Smooth muscle cell (in vitro differentiated cells): ENCODE measurements at regions not wholly inside any gene's neighbourhood (a gene's known extent, or its start where the extent isn't known, plus 50 kb on each side); places are given as distances from the start of the nearest gene placed in this dataset.

Experiments used
- DNase-seq: peaks from one replicate; lab custom pipeline; 2025; ENCODE audit not compliant: unreplicated experiment; lab: John Stamatoyannopoulos, UW
- H2AFZ ChIP-seq: fragments of 200-600 bp; sonication (generic); 2 replicates; pipeline ENCODE4 v1.6.0; 2016; ENCODE audit warnings: antibody characterized with exemption, low read depth, mild to moderate bottlenecking
- H3F3A ChIP-seq: fragments of 200-600 bp; sonication (generic); 2 replicates; pipeline ENCODE4 v1.6.0; 2017; ENCODE audit warnings: antibody characterized with exemption, low read depth
- H3K27ac ChIP-seq: fragments of 200-600 bp; sonication (generic); 2 replicates; pipeline ENCODE4 v1.5.1; 2016; ENCODE audit warnings: low read depth, mild to moderate bottlenecking
- H3K27me3 ChIP-seq: fragments of 200-600 bp; sonication (generic); 2 replicates; pipeline ENCODE4 v1.6.1; 2016; ENCODE audit warnings: low read depth, mild to moderate bottlenecking
- H3K36me3 ChIP-seq: fragments of 200-600 bp; sonication (generic); 2 replicates; pipeline ENCODE4 v1.5.1; 2016; ENCODE audit warnings: low read depth
- H3K4me1 ChIP-seq: fragments of 200-600 bp; sonication (generic); 2 replicates; pipeline ENCODE4 v1.5.1; 2016; ENCODE audit warnings: low read depth
- H3K4me2 ChIP-seq: fragments of 200-600 bp; sonication (generic); 2 replicates; pipeline ENCODE4 v1.6.0; 2016; ENCODE audit warnings: mild to moderate bottlenecking
- H3K4me3 ChIP-seq: fragments of 200-600 bp; sonication (generic); 2 replicates; pipeline ENCODE4 v1.5.1; 2016; ENCODE audit warnings: mild to moderate bottlenecking
- H3K79me2 ChIP-seq: fragments of 200-600 bp; sonication (generic); 2 replicates; pipeline ENCODE4 v1.6.0; 2016; ENCODE audit warnings: low read depth, mild to moderate bottlenecking
- H3K9ac ChIP-seq: fragments of 200-600 bp; sonication (generic); 2 replicates; pipeline ENCODE4 v1.6.0; 2016; ENCODE audit warnings: low read depth
- H3K9me3 ChIP-seq: fragments of 200-600 bp; sonication (generic); replicated peaks from 2 replicates; pipeline ENCODE4 v1.5.1; 2016; ENCODE audit warnings: low read depth
- H4K20me1 ChIP-seq: fragments of 200-600 bp; sonication (generic); 2 replicates; pipeline ENCODE4 v1.6.0; 2016; ENCODE audit warnings: low read depth
- WGBS: methylation state at CpG from one replicate; pipeline ENCODE4 v1.1.7; 2016; ENCODE audit warnings: low lambda C conversion rate; 5-methylcytosine and 5-hydroxymethylcytosine counted together
- TF ChIP-seq, protein P1 (sequence below): fragments of 200-600 bp; sonication (generic); IDR thresholded peaks from 2 replicates; pipeline ENCODE4 v1.5.1; 2017; ENCODE audit warnings: borderline replicate concordance, mild to moderate bottlenecking, antibody characterized with exemption; ENCODE audit not compliant: insufficient read depth, poor library complexity, severe bottlenecking

DNA sequence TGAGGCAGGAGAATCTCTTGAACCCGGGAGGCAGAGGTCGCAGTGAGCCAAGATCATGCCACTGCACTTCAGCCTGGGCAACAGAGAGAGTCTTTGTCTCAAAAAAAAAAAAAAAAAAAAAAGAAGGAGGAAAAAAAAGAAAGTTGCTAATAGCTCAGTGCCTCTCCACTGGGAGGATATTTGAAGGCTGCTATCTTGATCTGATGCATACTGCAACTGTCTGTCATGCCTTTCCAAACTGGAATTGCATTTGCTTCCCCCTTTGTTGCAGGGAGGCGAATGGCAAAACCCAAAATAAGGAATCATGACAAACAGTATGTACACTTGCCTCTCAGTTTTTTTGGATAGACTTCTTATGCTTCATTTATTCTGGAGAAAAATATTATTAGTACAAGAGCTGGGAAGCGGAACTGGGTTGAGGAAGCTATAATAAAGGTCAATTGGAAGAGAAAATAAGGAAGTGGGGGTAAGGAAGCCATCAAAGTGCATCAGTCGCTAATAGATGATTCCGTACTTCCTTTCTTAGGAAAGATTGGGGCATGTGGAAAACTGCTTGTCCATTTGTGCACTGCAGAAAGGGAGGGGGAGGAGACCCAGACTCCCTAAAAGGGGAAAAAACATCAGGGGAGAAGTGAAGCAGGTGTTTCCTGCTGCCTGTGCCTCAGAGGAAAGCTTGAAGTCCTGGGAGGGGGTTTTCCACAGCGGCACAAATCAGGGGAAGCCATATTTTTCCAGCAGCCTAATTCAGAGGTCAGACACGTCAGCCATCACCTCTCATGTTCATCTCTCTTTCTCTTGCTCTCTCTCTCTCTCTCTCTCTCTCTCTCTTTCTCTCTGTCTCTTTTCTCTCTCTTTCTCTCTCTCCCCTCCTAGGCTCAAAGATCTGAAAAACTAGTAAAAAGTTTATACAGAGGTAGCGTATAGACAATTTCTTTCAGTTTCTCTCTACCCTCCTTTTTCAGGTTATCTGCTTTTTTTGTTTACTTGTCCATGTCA is 301.4 kb upstream of the TNP1 start:
- Histone ChIP-seq H3K36me3 (no peaks in the 10 kb centered on the region), H3F3A (peaks cover 5% of the 10 kb centered on the region)
- WGBS, result 68% methylated on average over 9 of the region's 9 CpGs

DNA sequence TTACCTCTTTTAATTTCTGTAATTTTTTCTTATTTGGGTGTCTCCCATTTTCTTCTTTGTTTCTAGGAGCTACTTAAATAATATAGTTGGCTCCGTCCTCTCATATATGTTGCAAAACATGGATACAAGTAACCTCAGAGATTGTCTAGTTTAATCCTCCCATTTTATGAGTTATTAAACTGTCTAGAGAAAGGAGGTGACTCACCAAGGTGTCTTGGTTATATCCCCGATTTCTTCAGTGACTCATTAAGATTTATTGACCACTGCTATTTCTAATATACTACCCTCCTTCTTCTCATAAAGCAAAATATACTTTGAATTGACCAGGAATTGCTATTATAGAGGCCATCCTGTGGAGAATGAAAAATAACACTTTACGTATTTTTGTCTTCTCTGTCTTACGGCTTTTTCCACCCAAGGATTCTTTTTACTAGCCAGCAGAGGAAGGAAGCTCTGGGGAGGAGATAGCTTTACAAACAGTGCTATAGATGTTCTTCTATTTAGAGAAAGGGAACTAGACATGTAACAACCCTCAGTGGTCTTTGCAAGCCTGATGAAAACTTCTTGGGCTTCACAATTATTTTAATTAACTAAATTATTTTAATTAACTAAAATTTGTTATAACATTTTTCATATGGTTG is 300.4 kb upstream of the TNP1 start:
- DNase-seq, result no peak
- WGBS, result 13% methylated on average over 4 of the region's 4 CpGs
- H3K9ac ChIP-seq, result peak overlapping the region; percentile 50

More for the DNA sequence above, 301.4 kb upstream of the TNP1 start:
- TF ChIP-seq, protein P1, sequence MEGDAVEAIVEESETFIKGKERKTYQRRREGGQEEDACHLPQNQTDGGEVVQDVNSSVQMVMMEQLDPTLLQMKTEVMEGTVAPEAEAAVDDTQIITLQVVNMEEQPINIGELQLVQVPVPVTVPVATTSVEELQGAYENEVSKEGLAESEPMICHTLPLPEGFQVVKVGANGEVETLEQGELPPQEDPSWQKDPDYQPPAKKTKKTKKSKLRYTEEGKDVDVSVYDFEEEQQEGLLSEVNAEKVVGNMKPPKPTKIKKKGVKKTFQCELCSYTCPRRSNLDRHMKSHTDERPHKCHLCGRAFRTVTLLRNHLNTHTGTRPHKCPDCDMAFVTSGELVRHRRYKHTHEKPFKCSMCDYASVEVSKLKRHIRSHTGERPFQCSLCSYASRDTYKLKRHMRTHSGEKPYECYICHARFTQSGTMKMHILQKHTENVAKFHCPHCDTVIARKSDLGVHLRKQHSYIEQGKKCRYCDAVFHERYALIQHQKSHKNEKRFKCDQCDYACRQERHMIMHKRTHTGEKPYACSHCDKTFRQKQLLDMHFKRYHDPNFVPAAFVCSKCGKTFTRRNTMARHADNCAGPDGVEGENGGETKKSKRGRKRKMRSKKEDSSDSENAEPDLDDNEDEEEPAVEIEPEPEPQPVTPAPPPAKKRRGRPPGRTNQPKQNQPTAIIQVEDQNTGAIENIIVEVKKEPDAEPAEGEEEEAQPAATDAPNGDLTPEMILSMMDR, result no peak
- H3K27me3 ChIP-seq, result no peaks in the 10 kb centered on the region
- H3K4me3 ChIP-seq, result no peak overlapping the region
- H4K20me1 ChIP-seq, result no peaks in the 10 kb centered on the region
- H3K27ac ChIP-seq, result peak overlapping the region; percentile 98
- H3K4me1 ChIP-seq, result peaks cover 34% of the 10 kb centered on the region
- H3K9ac ChIP-seq, result peak overlapping the region; percentile 84
- H3K9me3 ChIP-seq, result no peaks in the 10 kb centered on the region
- H3K79me2 ChIP-seq, result no peaks in the 10 kb centered on the region
- H3K4me2 ChIP-seq, result peak overlapping the region; percentile 76
- no peak overlapping the region for H2AFZ ChIP-seq
- DNase-seq, result no peak

DNA sequence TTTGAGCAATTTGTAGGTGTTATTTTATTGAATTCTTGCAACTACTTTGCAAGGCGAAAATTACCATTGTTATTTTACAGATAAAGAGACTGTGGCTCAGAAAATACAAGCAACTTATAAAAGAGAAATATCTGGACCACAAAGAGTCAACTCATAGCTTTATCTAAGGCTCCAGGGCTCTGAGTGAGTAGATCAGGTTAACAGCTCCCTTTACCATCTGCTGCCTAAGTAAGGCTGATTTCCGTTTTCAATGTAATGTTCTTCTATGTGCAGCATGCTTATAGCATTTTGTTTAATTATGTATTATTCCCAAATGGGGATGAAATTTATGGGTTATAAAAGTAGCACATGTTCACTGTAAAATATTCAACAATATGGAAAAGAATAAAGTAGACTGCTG is 299.1 kb upstream of the TNP1 start:
- peak overlapping the region; percentile 33 for H3K4me2 ChIP-seq
- H3K36me3 ChIP-seq, result no peaks in the 10 kb centered on the region
- H3K9me3 ChIP-seq, result no peaks in the 10 kb centered on the region
- DNase-seq, result no peak
- TF ChIP-seq, protein P1, result no peak
- H3K4me1 ChIP-seq, result peaks cover 34% of the 10 kb centered on the region
- no peaks in the 10 kb centered on the region for H4K20me1 ChIP-seq
- peaks cover 5% of the 10 kb centered on the region for H3F3A ChIP-seq
- no peak overlapping the region for H2AFZ ChIP-seq
- H3K9ac ChIP-seq, result no peak overlapping the region
- 56% methylated on average over 2 of the region's 2 CpGs for WGBS
- no peaks in the 10 kb centered on the region for H3K79me2 ChIP-seq
- no peaks in the 10 kb centered on the region for H3K27me3 ChIP-seq
- peak overlapping the region; percentile 42 for H3K27ac ChIP-seq
- H3K4me3 ChIP-seq, result no peak overlapping the region

More for the DNA sequence above, 300.4 kb upstream of the TNP1 start:
- peaks cover 5% of the 10 kb centered on the region for H3F3A ChIP-seq
- H3K27me3 ChIP-seq, result no peaks in the 10 kb centered on the region
- no peak overlapping the region for H2AFZ ChIP-seq
- no peak overlapping the region for H3K4me3 ChIP-seq
- no peaks in the 10 kb centered on the region for H3K36me3 ChIP-seq
- TF ChIP-seq, protein P1, result no peak
- H3K4me1 ChIP-seq, result peaks cover 34% of the 10 kb centered on the region
- H3K9me3 ChIP-seq, result no peaks in the 10 kb centered on the region
- no peaks in the 10 kb centered on the region for H3K79me2 ChIP-seq
- peak overlapping the region; percentile 98 for H3K27ac ChIP-seq
- H3K4me2 ChIP-seq, result peak overlapping the region; percentile 76
- H4K20me1 ChIP-seq, result no peaks in the 10 kb centered on the region
